ENCODE measurements at regions not wholly inside any gene's neighbourhood (a gene's known extent, or its start where the extent isn't known, plus 50 kb on each side); places are given as distances from the start of the nearest gene placed in this dataset.

GRCh38 chr18:73099759-73100158 lies 232.0 kb upstream of the NETO1 start:
- Mint-ChIP-seq H3K4me1 (no peaks in the 10 kb centered on the region), H3K4me3 (no peak overlapping the region), H3K36me3 (no peaks in the 10 kb centered on the region), H3K9me3 (peaks cover 0 to under 1% (median 0%) of the 10 kb centered on the region in 7 donors), H3K27ac (no peak overlapping the region), H3K27me3 (ENCODE audit: low read depth in 3 of 3) (peaks cover 0 to 1% (median 0%) of the 10 kb centered on the region in 3 donors)
- Histone ChIP-seq H3K27me3 (ENCODE audit: control insufficient read depth in 2 of 2, insufficient read depth in 2 of 2, low read length in 2 of 2) (no peaks in the 10 kb centered on the region), H3K79me2 (ENCODE audit: insufficient read depth, low read length) (no peaks in the 10 kb centered on the region), H3K4me2 (replicated peaks; ENCODE audit: extremely low read depth, low read length, poor library complexity, severe bottlenecking) (no peak overlapping the region), H2AFZ (ENCODE audit: insufficient read depth, low read depth, low read length, poor library complexity, severe bottlenecking) (no peak overlapping the region), H3K9me3 (replicated peaks in 1 of 2; ENCODE audit: control insufficient read depth in 1 of 2, insufficient read depth in 1 of 2, low read length in 2 of 2) (no peaks in the 10 kb centered on the region), H3K4me3 (replicated peaks in 1 of 3; ENCODE audit: low read depth in 2 of 3, low read length in 3 of 3) (no peak overlapping the region), H3K27ac (ENCODE audit: low read depth in 1 of 2, low read length in 2 of 2) (no peak overlapping the region), H4K20me1 (ENCODE audit: insufficient read depth, low read length) (no peaks in the 10 kb centered on the region), H3K9ac (ENCODE audit: insufficient read depth, low read length, poor library complexity, severe bottlenecking) (no peak overlapping the region), H3K36me3 (replicated peaks in 1 of 2; ENCODE audit: control insufficient read depth in 1 of 2, insufficient read depth in 2 of 2, low read length in 2 of 2) (no peaks in the 10 kb centered on the region), H3K4me1 (ENCODE audit: control insufficient read depth in 1 of 2, insufficient read depth in 2 of 2, low read length in 2 of 2) (no peaks in the 10 kb centered on the region)
- WGBS (ENCODE audit: insufficient coverage): no CpG with 5 or more reads among the region's 2 CpGs
- intact Hi-C loops (cut with micrococcal nuclease): no loop called here
- DNase-seq: no peak
- TF ChIP-seq, protein P1, sequence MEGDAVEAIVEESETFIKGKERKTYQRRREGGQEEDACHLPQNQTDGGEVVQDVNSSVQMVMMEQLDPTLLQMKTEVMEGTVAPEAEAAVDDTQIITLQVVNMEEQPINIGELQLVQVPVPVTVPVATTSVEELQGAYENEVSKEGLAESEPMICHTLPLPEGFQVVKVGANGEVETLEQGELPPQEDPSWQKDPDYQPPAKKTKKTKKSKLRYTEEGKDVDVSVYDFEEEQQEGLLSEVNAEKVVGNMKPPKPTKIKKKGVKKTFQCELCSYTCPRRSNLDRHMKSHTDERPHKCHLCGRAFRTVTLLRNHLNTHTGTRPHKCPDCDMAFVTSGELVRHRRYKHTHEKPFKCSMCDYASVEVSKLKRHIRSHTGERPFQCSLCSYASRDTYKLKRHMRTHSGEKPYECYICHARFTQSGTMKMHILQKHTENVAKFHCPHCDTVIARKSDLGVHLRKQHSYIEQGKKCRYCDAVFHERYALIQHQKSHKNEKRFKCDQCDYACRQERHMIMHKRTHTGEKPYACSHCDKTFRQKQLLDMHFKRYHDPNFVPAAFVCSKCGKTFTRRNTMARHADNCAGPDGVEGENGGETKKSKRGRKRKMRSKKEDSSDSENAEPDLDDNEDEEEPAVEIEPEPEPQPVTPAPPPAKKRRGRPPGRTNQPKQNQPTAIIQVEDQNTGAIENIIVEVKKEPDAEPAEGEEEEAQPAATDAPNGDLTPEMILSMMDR (IDR thresholded peaks at IDR 0.05): no peak

DNA sequence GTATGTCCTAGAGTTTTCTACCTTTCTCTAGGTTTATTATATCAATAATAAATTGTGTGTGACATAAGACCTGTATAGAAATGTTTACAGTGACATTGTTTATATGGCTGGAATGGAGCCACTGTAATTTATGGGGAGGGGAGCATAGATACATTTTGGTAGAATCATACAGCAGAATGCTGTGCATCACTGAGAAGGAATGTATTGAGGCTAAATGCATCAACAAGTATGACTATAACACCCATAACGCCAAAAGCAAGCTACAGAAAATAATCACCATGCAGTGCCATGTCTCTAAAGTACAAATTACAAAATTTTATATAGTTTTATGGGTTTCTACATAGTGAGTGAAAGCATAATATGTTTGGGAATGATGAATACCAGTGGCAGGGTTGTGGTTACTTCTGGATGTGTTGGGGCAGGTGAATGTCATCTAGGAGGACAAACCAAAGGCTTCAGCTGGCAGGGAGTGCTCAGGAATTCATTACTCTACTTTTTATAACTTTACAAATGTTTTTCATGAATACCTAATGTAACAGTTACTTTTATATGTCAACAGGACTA lies 226.0 kb upstream of the NETO1 start:
- H4K20me1 ChIP-seq (ENCODE audit: insufficient read depth, low read length): no peaks in the 10 kb centered on the region
- Mint-ChIP-seq H3K27ac (no peak overlapping the region), H3K9me3 (peaks cover 0 to 6% (median 0%) of the 10 kb centered on the region in 7 donors), H3K4me3 (no peak overlapping the region), H3K36me3 (no peaks in the 10 kb centered on the region), H3K27me3 (ENCODE audit: low read depth in 3 of 3) (peaks cover 0 to 1% (median 0%) of the 10 kb centered on the region in 3 donors), H3K4me1 (no peaks in the 10 kb centered on the region)
- intact Hi-C loops (cut with micrococcal nuclease): no loop called here
- no peak overlapping the region for H2AFZ ChIP-seq (ENCODE audit: insufficient read depth, low read depth, low read length, poor library complexity, severe bottlenecking)
- no peaks in the 10 kb centered on the region for H3K36me3 ChIP-seq (replicated peaks in 1 of 2; ENCODE audit: control insufficient read depth in 1 of 2, insufficient read depth in 2 of 2, low read length in 2 of 2)
- H3K9ac ChIP-seq (ENCODE audit: insufficient read depth, low read length, poor library complexity, severe bottlenecking): no peak overlapping the region
- WGBS (ENCODE audit: insufficient coverage): no CpG with 5 or more reads among the region's 1 CpG
- H3K27ac ChIP-seq (ENCODE audit: low read depth in 1 of 2, low read length in 2 of 2): no peak overlapping the region
- no peaks in the 10 kb centered on the region for H3K9me3 ChIP-seq (replicated peaks in 1 of 2; ENCODE audit: control insufficient read depth in 1 of 2, insufficient read depth in 1 of 2, low read length in 2 of 2)
- no peaks in the 10 kb centered on the region for H3K4me1 ChIP-seq (ENCODE audit: control insufficient read depth in 1 of 2, insufficient read depth in 2 of 2, low read length in 2 of 2)
- H3K4me3 ChIP-seq (replicated peaks in 1 of 3; ENCODE audit: low read depth in 2 of 3, low read length in 3 of 3): no peak overlapping the region
- DNase-seq: no peak
- H3K27me3 ChIP-seq (ENCODE audit: control insufficient read depth in 2 of 2, insufficient read depth in 2 of 2, low read length in 2 of 2): no peaks in the 10 kb centered on the region
- TF ChIP-seq, protein P1 (IDR thresholded peaks at IDR 0.05): no peak
- no peaks in the 10 kb centered on the region for H3K79me2 ChIP-seq (ENCODE audit: insufficient read depth, low read length)
- no peak overlapping the region for H3K4me2 ChIP-seq (replicated peaks; ENCODE audit: extremely low read depth, low read length, poor library complexity, severe bottlenecking)

Data from CD14-positive monocyte (primary cell).